ENCODE measurements at regions not wholly inside any gene's neighbourhood (a gene's known extent, or its start where the extent isn't known, plus 50 kb on each side); places are given as distances from the start of the nearest gene placed in this dataset.

DNA sequence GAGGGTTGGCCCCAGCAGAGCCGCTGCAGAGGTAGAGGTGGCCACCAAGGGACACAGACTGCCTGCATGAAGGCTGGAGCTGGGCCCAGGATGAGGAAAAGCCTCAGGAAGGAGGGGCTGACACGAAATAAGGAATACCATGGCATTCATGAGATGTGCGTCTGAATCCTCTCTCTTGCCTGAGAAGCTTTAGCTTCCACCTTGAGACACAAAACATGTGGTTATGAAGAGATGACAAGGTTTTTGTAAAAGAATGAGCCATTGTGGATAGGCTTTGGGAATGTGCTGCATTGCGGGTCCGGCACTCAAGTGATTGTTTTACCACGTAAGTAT, 82.7 kb downstream of the DAD1 start:
- TF ChIP-seq ZNF565 (CRISPR knock-in tag; conservative IDR thresholded peaks at IDR 0.05; ENCODE audit: low read depth) (no peak), ZFP3 (CRISPR knock-in tag; IDR thresholded peaks at IDR 0.05) (no peak), ARNTL (CRISPR knock-in tag; IDR thresholded peaks at IDR 0.05; ENCODE audit: borderline replicate concordance, low read depth) (no peak), ZFP30 (CRISPR knock-in tag; IDR thresholded peaks at IDR 0.05) (no peak), ESRRG (CRISPR knock-in tag; IDR thresholded peaks at IDR 0.05) (no peak)
- TF ChIP-seq, protein P1, sequence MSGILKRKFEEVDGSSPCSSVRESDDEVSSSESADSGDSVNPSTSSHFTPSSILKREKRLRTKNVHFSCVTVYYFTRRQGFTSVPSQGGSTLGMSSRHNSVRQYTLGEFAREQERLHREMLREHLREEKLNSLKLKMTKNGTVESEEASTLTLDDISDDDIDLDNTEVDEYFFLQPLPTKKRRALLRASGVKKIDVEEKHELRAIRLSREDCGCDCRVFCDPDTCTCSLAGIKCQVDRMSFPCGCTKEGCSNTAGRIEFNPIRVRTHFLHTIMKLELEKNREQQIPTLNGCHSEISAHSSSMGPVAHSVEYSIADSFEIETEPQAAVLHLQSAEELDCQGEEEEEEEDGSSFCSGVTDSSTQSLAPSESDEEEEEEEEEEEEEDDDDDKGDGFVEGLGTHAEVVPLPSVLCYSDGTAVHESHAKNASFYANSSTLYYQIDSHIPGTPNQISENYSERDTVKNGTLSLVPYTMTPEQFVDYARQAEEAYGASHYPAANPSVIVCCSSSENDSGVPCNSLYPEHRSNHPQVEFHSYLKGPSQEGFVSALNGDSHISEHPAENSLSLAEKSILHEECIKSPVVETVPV (CRISPR knock-in tag; IDR thresholded peaks at IDR 0.05), result no peak
- TF ChIP-seq, protein P2, sequence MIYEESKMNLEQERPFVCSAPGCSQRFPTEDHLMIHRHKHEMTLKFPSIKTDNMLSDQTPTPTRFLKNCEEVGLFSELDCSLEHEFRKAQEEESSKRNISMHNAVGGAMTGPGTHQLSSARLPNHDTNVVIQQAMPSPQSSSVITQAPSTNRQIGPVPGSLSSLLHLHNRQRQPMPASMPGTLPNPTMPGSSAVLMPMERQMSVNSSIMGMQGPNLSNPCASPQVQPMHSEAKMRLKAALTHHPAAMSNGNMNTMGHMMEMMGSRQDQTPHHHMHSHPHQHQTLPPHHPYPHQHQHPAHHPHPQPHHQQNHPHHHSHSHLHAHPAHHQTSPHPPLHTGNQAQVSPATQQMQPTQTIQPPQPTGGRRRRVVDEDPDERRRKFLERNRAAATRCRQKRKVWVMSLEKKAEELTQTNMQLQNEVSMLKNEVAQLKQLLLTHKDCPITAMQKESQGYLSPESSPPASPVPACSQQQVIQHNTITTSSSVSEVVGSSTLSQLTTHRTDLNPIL (CRISPR knock-in tag; IDR thresholded peaks at IDR 0.05; ENCODE audit: low read depth), result no peak
